Testis (tissue), 2 donors: ENCODE measurements at regions not wholly inside any gene's neighbourhood (a gene's known extent, or its start where the extent isn't known, plus 50 kb on each side); places are given as distances from the start of the nearest gene placed in this dataset.

Source experiments
- POLR2A ChIP-seq: fragments of 450-650 bp; IDR thresholded peaks from one replicate; pipeline ENCODE4 v1.6.1; 2017; ENCODE audit warnings: antibody characterized with exemption, mild to moderate bottlenecking, moderate library complexity
- TF ChIP-seq, protein P1 (sequence below), 3 experiments: fragments of 450-650 bp in 2 of 3; fragments of 200-600 bp in 1 of 3; sonication (generic) in 1 of 3; IDR thresholded peaks; one replicate each; pipeline ENCODE4 v1.5.1; 2016 to 2019; ENCODE audit warnings: antibody characterized with exemption in 3 of 3, mild to moderate bottlenecking in 2 of 3, moderate library complexity in 1 of 3

DNA sequence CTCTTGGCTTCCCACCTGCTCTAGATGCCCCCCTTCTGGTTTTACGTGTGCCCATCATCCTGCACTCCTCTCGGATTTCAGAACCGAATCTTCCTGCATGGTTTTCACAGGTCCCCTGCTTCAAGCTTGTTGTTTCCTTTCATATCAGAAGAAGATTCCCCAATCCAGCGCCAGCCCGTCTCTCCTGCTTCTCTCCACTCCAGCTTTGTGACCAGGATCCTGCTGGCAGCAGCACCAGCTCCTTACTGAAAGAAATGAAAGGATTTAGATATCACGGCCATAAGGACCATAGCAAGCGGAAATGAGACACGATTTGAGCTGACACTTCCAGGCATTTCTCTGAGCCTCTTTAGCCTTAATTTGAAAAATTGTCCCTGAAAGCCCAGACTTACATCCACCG is 180.3 kb upstream of the UBE3A start:
- no peak for TF ChIP-seq POLR2A
- TF ChIP-seq, protein P1, sequence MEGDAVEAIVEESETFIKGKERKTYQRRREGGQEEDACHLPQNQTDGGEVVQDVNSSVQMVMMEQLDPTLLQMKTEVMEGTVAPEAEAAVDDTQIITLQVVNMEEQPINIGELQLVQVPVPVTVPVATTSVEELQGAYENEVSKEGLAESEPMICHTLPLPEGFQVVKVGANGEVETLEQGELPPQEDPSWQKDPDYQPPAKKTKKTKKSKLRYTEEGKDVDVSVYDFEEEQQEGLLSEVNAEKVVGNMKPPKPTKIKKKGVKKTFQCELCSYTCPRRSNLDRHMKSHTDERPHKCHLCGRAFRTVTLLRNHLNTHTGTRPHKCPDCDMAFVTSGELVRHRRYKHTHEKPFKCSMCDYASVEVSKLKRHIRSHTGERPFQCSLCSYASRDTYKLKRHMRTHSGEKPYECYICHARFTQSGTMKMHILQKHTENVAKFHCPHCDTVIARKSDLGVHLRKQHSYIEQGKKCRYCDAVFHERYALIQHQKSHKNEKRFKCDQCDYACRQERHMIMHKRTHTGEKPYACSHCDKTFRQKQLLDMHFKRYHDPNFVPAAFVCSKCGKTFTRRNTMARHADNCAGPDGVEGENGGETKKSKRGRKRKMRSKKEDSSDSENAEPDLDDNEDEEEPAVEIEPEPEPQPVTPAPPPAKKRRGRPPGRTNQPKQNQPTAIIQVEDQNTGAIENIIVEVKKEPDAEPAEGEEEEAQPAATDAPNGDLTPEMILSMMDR (IDR thresholded peaks at IDR 0.05) = no peak
